ENCODE measurements at regions not wholly inside any gene's neighbourhood (a gene's known extent, or its start where the extent isn't known, plus 50 kb on each side); places are given as distances from the start of the nearest gene placed in this dataset.

- Histone ChIP-seq H3K27me3 (peaks cover 38% of the 10 kb centered on the region), H3K4me1 (no peaks in the 10 kb centered on the region), H3K27ac (no peak overlapping the region), H3K9me3 (no peaks in the 10 kb centered on the region), H3K4me3 (no peak overlapping the region), H3K36me3 (no peaks in the 10 kb centered on the region)
- DNase-seq (ENCODE audit: low spot score in 2 of 2), result no peak
- WGBS, result 28% methylated on average over 7 of the region's 7 CpGs
- TF ChIP-seq POLR2A (IDR thresholded peaks at IDR 0.05), result no peak
- no peak for TF ChIP-seq POLR2AphosphoS5 (IDR thresholded peaks at IDR 0.05)
These were observed 126.7 kb upstream of the FOXF1 start for GRCh38 chr16:86383488-86384262.

- 62% methylated on average over 9 of the region's 9 CpGs for WGBS
- H3K36me3 ChIP-seq, result no peaks in the 10 kb centered on the region
- no peak for DNase-seq (ENCODE audit: low spot score in 2 of 2)
- TF ChIP-seq CTCF (IDR thresholded peaks at IDR 0.05), result no peak
- TF ChIP-seq EP300 (IDR thresholded peaks at IDR 0.05), result no peak
- no peak for TF ChIP-seq POLR2AphosphoS5 (IDR thresholded peaks at IDR 0.05)
- no peak for TF ChIP-seq POLR2A (IDR thresholded peaks at IDR 0.05)
- no peak overlapping the region for H3K4me3 ChIP-seq
- H3K4me1 ChIP-seq, result no peaks in the 10 kb centered on the region
- H3K9me3 ChIP-seq, result no peaks in the 10 kb centered on the region
- H3K27me3 ChIP-seq, result peaks cover 37% of the 10 kb centered on the region
- H3K27ac ChIP-seq, result no peak overlapping the region
These were observed 126.1 kb upstream of the FOXF1 start for GRCh38 chr16:86384263-86384649.

GRCh38 chr16:86384980-86385379 is 125.3 kb upstream of the FOXF1 start:
- TF ChIP-seq POLR2A (IDR thresholded peaks at IDR 0.05), result no peak
- TF ChIP-seq CTCF (IDR thresholded peaks at IDR 0.05), result no peak
- TF ChIP-seq EP300 (IDR thresholded peaks at IDR 0.05), result no peak
- TF ChIP-seq POLR2AphosphoS5 (IDR thresholded peaks at IDR 0.05), result no peak
- H3K4me3 ChIP-seq, result no peak overlapping the region
- no peak for DNase-seq (ENCODE audit: low spot score in 2 of 2)
- no peak overlapping the region for H3K27ac ChIP-seq
- no peaks in the 10 kb centered on the region for H3K4me1 ChIP-seq
- 82% methylated on average over 10 of the region's 10 CpGs for WGBS
- no peaks in the 10 kb centered on the region for H3K36me3 ChIP-seq
- peaks cover 38% of the 10 kb centered on the region for H3K27me3 ChIP-seq
- no peaks in the 10 kb centered on the region for H3K9me3 ChIP-seq

GRCh38 chr16:86387468-86388440 is 122.6 kb upstream of the FOXF1 start:
- DNase-seq (ENCODE audit: low spot score in 2 of 2), result no peak
- no peaks in the 10 kb centered on the region for H3K4me1 ChIP-seq
- no peaks in the 10 kb centered on the region for H3K9me3 ChIP-seq
- H3K4me3 ChIP-seq, result no peak overlapping the region
- WGBS, result 82% methylated on average over 24 of the region's 24 CpGs
- peaks cover 57% of the 10 kb centered on the region for H3K27me3 ChIP-seq
- no peak overlapping the region for H3K27ac ChIP-seq
- no peaks in the 10 kb centered on the region for H3K36me3 ChIP-seq
- TF ChIP-seq POLR2A (IDR thresholded peaks at IDR 0.05) (no peak), POLR2AphosphoS5 (IDR thresholded peaks at IDR 0.05) (no peak), EP300 (IDR thresholded peaks at IDR 0.05) (no peak), CTCF (IDR thresholded peaks at IDR 0.05) (no peak)

- WGBS, result 57% methylated on average over 5 of the region's 5 CpGs
- Histone ChIP-seq H3K36me3 (no peaks in the 10 kb centered on the region), H3K4me3 (no peak overlapping the region), H3K9me3 (no peaks in the 10 kb centered on the region), H3K27ac (no peak overlapping the region), H3K4me1 (no peaks in the 10 kb centered on the region), H3K27me3 (peaks cover 51% of the 10 kb centered on the region)
- TF ChIP-seq POLR2A (IDR thresholded peaks at IDR 0.05) (no peak), CTCF (IDR thresholded peaks at IDR 0.05) (no peak)
- no peak for DNase-seq (ENCODE audit: low spot score in 2 of 2)
These were observed 121.4 kb upstream of the FOXF1 start for GRCh38 chr16:86388976-86389375.
